GM12872 (cell line): ENCODE measurements at regions not wholly inside any gene's neighbourhood (a gene's known extent, or its start where the extent isn't known, plus 50 kb on each side); places are given as distances from the start of the nearest gene placed in this dataset.

Experiments
- TF ChIP-seq, protein P1 (sequence below): IDR thresholded peaks from 3 replicates; pipeline ENCODE4 v1.5.1; 2011; ENCODE audit warnings: low read depth, mild to moderate bottlenecking, low read length, moderate library complexity; ENCODE audit not compliant: insufficient read depth

DNA sequence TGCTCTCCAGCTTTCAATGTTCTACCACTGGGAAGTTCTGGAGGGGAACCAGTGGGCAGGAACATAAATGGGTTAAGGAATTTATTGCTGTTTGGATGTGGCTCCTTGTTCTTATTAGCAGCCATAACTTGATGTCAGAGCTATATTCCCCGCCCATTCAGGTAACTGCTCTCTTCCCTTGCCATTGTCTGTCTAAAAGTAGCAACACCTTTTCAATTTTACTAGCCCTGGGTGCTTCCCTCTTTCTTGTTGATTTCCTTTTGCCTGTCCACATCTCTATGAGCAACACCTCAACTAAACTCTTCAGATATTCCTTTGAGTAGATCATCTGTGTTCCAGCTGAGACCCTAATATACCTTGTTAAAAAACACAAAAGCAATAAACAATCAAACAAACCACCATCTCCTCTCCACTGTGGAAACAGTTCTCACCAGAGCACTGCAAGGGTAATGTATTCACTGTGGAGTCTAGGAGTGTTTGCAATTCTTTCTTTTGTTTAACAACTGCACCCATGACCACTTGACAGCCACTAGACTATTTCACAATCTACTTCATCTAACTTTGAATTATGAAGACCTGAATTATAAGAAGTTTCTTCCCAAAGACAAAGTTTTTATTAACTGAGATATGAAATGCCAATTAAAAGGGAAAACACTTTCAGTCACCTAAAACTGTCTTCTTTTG lies 436.7 kb downstream of the IPMK start:
- TF ChIP-seq, protein P1, sequence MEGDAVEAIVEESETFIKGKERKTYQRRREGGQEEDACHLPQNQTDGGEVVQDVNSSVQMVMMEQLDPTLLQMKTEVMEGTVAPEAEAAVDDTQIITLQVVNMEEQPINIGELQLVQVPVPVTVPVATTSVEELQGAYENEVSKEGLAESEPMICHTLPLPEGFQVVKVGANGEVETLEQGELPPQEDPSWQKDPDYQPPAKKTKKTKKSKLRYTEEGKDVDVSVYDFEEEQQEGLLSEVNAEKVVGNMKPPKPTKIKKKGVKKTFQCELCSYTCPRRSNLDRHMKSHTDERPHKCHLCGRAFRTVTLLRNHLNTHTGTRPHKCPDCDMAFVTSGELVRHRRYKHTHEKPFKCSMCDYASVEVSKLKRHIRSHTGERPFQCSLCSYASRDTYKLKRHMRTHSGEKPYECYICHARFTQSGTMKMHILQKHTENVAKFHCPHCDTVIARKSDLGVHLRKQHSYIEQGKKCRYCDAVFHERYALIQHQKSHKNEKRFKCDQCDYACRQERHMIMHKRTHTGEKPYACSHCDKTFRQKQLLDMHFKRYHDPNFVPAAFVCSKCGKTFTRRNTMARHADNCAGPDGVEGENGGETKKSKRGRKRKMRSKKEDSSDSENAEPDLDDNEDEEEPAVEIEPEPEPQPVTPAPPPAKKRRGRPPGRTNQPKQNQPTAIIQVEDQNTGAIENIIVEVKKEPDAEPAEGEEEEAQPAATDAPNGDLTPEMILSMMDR = no peak

DNA sequence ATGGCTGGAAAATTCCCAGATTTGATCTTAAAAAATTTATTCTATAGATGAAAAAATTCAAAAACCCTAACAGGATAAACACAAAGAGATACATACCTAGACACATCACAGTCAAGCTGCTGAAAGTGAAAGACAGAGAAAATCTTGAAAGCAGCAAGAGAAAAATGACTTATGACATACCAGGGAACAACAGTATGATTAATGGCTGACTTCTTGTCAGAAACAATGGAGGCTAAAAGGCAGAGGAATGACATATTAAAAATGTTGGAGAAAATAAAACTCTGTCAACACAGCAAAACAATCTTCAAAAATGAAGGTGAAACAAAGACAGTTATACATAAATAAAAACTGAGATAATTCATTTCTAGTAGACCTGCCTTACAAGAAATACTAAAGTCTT lies 442.7 kb downstream of the IPMK start:
- TF ChIP-seq, protein P1 = no peak

DNA sequence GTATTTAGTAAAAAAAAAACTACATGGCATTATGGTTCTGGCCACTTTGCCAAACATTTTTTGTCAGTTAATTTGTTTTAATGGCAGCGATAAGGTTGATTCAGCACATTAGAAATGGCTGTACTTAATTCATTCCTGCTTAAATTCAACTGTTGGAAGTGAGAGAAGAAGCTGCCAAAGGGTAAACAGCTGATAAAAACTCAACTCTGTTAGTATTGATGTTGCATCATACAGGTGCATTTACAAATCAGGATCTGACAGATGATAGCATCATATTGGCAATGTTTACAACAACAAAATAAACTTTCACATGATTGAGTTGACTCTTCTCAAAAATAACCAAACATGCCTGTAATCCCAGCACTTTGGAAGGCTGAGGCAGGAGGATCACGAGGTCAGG lies 444.3 kb downstream of the IPMK start:
- TF ChIP-seq, protein P1 = no peak

GRCh38 chr10:57822965-57823364 lies 444.7 kb downstream of the IPMK start:
- TF ChIP-seq, protein P1 = no peak

GRCh38 chr10:57818522-57818921 lies 449.2 kb downstream of the IPMK start:
- TF ChIP-seq, protein P1 = no peak

DNA sequence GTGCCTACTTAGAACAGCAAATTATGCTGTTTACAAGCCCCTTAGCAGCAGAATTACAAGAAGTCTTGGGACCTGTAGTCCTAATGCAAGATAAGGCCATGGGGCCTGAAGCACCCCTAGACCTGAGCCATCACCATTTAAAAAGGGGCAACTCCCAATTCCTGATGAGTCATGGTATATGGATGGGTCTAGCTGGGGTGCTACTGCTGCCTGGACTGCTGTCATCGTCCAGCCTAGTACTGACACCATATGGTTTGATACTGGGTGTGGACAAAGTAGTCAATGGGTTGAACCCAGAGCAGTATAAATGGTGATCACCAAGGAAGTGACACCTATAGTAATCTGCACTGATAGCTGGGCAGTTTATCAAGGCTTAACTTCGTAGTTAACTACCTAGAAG lies 450.0 kb downstream of the IPMK start:
- TF ChIP-seq, protein P1 = no peak

DNA sequence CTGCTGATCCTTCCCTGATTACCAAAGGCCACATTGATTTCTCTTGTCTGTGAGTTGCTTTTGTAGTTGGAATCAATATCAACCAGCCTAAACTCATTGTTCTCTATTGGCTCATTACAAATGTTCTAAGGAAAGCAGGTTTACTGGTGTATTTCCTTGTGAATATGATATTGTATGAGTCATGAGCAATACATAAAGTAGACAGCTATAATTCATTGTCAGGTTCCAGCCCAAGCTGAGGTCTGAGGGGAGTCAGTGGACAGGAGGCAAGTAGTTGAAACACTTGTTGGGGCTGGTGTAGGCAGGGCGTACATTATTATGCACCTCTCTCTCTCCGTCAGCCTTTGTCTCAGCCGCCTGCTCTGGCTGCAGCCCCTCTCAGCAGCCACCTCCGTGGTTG lies 451.7 kb downstream of the IPMK start:
- TF ChIP-seq, protein P1 = no peak
